WTC11 (cell line): ENCODE measurements at regions not wholly inside any gene's neighbourhood (a gene's known extent, or its start where the extent isn't known, plus 50 kb on each side); places are given as distances from the start of the nearest gene placed in this dataset.

Source experiments
- ATAC-seq: fragments of 200-7000 bp; cut with Tn5 transposase; 2 replicates; pipeline ENCODE4 v1.10.0; 2021; ENCODE audit warnings: mild to moderate bottlenecking, moderate library complexity
- CTCF ChIA-PET: fragments of 300-600 bp; sonication (Branson Sonifier 250); formaldehyde crosslinking; loops from one replicate; lab custom pipeline; 2021; ENCODE audit warnings: antibody characterized with exemption; lab: Charles Lee
- POLR2A ChIA-PET: fragments of 350-600 bp; sonication (Branson Sonifier 250); formaldehyde crosslinking; loops from one replicate; lab custom pipeline; 2021; ENCODE audit warnings: antibody characterized with exemption; lab: Charles Lee
- DNase-seq: peaks from one replicate; pipeline ENCODE4 v3.0.0; 2021; ENCODE audit warnings: low spot score
- H3K27ac Mint-ChIP-seq: 2 replicates; pipeline ENCODE4 v1.8.0; 2021; ENCODE audit warnings: mixed read lengths
- H3K27me3 Mint-ChIP-seq: 2 replicates; pipeline ENCODE4 v1.8.0; 2021; ENCODE audit warnings: low read depth, mild to moderate bottlenecking, moderate library complexity, mixed read lengths
- H3K36me3 Mint-ChIP-seq: 2 replicates; pipeline ENCODE4 v1.8.0; 2021; ENCODE audit warnings: mixed read lengths
- H3K4me1 Mint-ChIP-seq: 2 replicates; pipeline ENCODE4 v1.8.0; 2022; ENCODE audit warnings: mixed read lengths
- H3K4me3 Mint-ChIP-seq: 2 replicates; pipeline ENCODE4 v1.8.0; 2021; ENCODE audit warnings: mild to moderate bottlenecking, moderate library complexity, mixed read lengths
- H3K9me3 Mint-ChIP-seq: 2 replicates; pipeline ENCODE4 v1.8.0; 2021; ENCODE audit warnings: mixed read lengths
- AR ChIP-seq: fragments of 250-450 bp; sonication (Bioruptor Pico); IDR thresholded peaks from 2 replicates; pipeline ENCODE4 v1.9.0; 2021; ENCODE audit warnings: mild to moderate bottlenecking
- CBFB ChIP-seq: sonication (generic); formaldehyde crosslinking; IDR thresholded peaks from 2 replicates; pipeline ENCODE4 v1.8.1; 2022; ENCODE audit warnings: mild to moderate bottlenecking, low read depth, missing genetic modification reagents
- CDX4 ChIP-seq: fragments of 250-450 bp; sonication (Bioruptor Pico); IDR thresholded peaks from 2 replicates; pipeline ENCODE4 v1.9.0; 2021; ENCODE audit warnings: moderate library complexity, mild to moderate bottlenecking, inconsistent platforms, borderline replicate concordance
- FOXK1 ChIP-seq: sonication (generic); formaldehyde crosslinking; IDR thresholded peaks from 2 replicates; pipeline ENCODE4 v1.8.0; 2022; ENCODE audit warnings: mild to moderate bottlenecking, moderate library complexity, missing genetic modification reagents
- FOXP4 ChIP-seq: sonication (generic); formaldehyde crosslinking; IDR thresholded peaks from 2 replicates; pipeline ENCODE4 v1.8.0; 2022; ENCODE audit warnings: mild to moderate bottlenecking, missing genetic modification reagents
- GRHL2 ChIP-seq: fragments of 250-450 bp; sonication (Bioruptor Pico); IDR thresholded peaks from 2 replicates; pipeline ENCODE4 v1.8.0; 2022; ENCODE audit warnings: mild to moderate bottlenecking, moderate library complexity; ENCODE audit not compliant: insufficient replicate concordance, severe bottlenecking
- KAT7 ChIP-seq: sonication (generic); formaldehyde crosslinking; IDR thresholded peaks from 2 replicates; pipeline ENCODE4 v1.8.1; 2023; ENCODE audit warnings: missing genetic modification reagents, mild to moderate bottlenecking, borderline replicate concordance
- MYBL2 ChIP-seq: sonication (generic); formaldehyde crosslinking; IDR thresholded peaks from 2 replicates; pipeline ENCODE4 v1.8.1; 2023; ENCODE audit warnings: mild to moderate bottlenecking, moderate library complexity, missing genetic modification reagents
- SMAD4 ChIP-seq: sonication (generic); formaldehyde crosslinking; IDR thresholded peaks from 2 replicates; pipeline ENCODE4 v1.8.0; 2022; ENCODE audit warnings: mild to moderate bottlenecking, missing genetic modification reagents
- ZNF232 ChIP-seq: sonication (generic); formaldehyde crosslinking; IDR thresholded peaks from 2 replicates; pipeline ENCODE4 v1.8.0; 2022; ENCODE audit warnings: mild to moderate bottlenecking, missing genetic modification reagents
- ZNF317 ChIP-seq: sonication (generic); formaldehyde crosslinking; IDR thresholded peaks from 2 replicates; pipeline ENCODE4 v1.8.1; 2023; ENCODE audit warnings: low read depth, mild to moderate bottlenecking, moderate library complexity, missing genetic modification reagents, borderline replicate concordance
- ZNF396 ChIP-seq: fragments of 250-450 bp; sonication (Bioruptor Pico); IDR thresholded peaks from 2 replicates; pipeline ENCODE4 v1.8.0; 2021; ENCODE audit warnings: mild to moderate bottlenecking, moderate library complexity, borderline replicate concordance
- TF ChIP-seq, protein P1 (sequence below): sonication (generic); formaldehyde crosslinking; IDR thresholded peaks from 2 replicates; pipeline ENCODE4 v1.8.1; 2022; ENCODE audit warnings: low read depth, mild to moderate bottlenecking, moderate library complexity, missing genetic modification reagents, borderline replicate concordance
- TF ChIP-seq, protein P2 (sequence below): sonication (generic); formaldehyde crosslinking; IDR thresholded peaks from 2 replicates; pipeline ENCODE4 v1.8.1; 2023; ENCODE audit warnings: mild to moderate bottlenecking, missing genetic modification reagents, moderate library complexity
- TF ChIP-seq, protein P3 (sequence below): sonication (generic); formaldehyde crosslinking; conservative IDR thresholded peaks from 2 replicates; pipeline ENCODE4 v1.8.1; 2023; ENCODE audit warnings: mild to moderate bottlenecking, low read depth, missing genetic modification reagents, moderate library complexity

DNA sequence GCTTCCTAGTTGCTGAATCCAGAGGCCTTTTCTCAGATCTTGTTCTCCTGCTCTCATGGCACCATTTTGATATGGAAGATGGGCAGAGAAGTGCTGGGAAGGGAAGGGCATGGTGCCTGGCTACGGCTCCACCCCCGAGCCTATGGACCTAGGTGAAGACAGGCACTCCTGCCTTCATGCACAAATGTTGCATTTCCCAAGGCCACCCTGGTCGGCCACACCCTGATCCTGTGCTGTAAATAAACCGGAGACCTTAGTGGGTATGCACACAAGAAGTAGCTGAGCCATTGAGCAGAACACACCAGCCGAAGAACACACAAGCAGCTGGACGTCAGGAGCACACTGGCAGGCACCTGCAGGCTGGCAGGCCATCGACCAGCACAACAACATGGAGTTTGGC lies 261.6 kb downstream of the SHQ1 start (continued):
- TF ChIP-seq AR (CRISPR knock-in tag): no peak
- TF ChIP-seq, all 79 proteins: peak for 0

DNA sequence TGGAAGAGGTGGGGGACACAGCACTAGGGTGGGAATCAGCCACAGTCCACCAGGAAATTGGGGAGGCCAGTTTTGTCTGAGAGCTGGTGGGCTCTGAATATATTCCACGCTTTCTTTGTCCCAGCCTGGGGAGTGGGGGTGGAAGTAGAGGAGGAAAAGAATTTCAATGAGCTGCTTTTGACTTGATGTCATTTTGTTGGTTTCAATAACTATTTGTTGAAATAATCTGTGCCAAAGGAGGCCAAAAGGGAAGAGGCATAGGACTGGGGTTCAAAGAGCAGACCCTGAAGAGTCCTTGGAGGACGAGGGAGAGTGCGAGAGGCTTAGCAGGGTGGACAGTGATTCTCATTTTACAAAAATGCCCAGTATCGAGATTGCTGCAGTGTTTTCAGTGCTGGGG lies 262.3 kb downstream of the SHQ1 start:
- DNase-seq: no peak
- Mint-ChIP-seq H3K9me3 (no peaks in the 10 kb centered on the region), H3K27me3 (peaks cover 18% of the 10 kb centered on the region), H3K4me3 (no peak overlapping the region), H3K27ac (no peak overlapping the region), H3K36me3 (no peaks in the 10 kb centered on the region), H3K4me1 (peaks cover 49% of the 10 kb centered on the region)
- ATAC-seq: no peak
- ChIA-PET POLR2A (no interaction called here), CTCF (no interaction called here)
- no peak for TF ChIP-seq ZNF232 (CRISPR knock-in tag)
- no peak for TF ChIP-seq GRHL2 (CRISPR knock-in tag)
- no peak for TF ChIP-seq FOXP4 (CRISPR knock-in tag)
- TF ChIP-seq SMAD4 (CRISPR knock-in tag): no peak

- H3K27me3 Mint-ChIP-seq: peaks cover 7% of the 10 kb centered on the region
- no peak overlapping the region for H3K27ac Mint-ChIP-seq
- ATAC-seq: no peak
- no peaks in the 10 kb centered on the region for H3K36me3 Mint-ChIP-seq
- POLR2A ChIA-PET: no interaction called here
- no peak overlapping the region for H3K4me3 Mint-ChIP-seq
- no peaks in the 10 kb centered on the region for H3K9me3 Mint-ChIP-seq
- no peak for DNase-seq
- no peak for TF ChIP-seq ZNF317 (CRISPR knock-in tag)
- TF ChIP-seq CDX4 (CRISPR knock-in tag): no peak
- no peak for TF ChIP-seq KAT7 (CRISPR knock-in tag)
- TF ChIP-seq, protein P1, sequence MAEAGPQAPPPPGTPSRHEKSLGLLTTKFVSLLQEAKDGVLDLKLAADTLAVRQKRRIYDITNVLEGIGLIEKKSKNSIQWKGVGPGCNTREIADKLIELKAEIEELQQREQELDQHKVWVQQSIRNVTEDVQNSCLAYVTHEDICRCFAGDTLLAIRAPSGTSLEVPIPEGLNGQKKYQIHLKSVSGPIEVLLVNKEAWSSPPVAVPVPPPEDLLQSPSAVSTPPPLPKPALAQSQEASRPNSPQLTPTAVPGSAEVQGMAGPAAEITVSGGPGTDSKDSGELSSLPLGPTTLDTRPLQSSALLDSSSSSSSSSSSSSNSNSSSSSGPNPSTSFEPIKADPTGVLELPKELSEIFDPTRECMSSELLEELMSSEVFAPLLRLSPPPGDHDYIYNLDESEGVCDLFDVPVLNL (CRISPR knock-in tag): no peak
- TF ChIP-seq ZNF396: no peak
- TF ChIP-seq, protein P2, sequence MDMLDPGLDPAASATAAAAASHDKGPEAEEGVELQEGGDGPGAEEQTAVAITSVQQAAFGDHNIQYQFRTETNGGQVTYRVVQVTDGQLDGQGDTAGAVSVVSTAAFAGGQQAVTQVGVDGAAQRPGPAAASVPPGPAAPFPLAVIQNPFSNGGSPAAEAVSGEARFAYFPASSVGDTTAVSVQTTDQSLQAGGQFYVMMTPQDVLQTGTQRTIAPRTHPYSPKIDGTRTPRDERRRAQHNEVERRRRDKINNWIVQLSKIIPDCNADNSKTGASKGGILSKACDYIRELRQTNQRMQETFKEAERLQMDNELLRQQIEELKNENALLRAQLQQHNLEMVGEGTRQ (CRISPR knock-in tag): no peak
- TF ChIP-seq, protein P3, sequence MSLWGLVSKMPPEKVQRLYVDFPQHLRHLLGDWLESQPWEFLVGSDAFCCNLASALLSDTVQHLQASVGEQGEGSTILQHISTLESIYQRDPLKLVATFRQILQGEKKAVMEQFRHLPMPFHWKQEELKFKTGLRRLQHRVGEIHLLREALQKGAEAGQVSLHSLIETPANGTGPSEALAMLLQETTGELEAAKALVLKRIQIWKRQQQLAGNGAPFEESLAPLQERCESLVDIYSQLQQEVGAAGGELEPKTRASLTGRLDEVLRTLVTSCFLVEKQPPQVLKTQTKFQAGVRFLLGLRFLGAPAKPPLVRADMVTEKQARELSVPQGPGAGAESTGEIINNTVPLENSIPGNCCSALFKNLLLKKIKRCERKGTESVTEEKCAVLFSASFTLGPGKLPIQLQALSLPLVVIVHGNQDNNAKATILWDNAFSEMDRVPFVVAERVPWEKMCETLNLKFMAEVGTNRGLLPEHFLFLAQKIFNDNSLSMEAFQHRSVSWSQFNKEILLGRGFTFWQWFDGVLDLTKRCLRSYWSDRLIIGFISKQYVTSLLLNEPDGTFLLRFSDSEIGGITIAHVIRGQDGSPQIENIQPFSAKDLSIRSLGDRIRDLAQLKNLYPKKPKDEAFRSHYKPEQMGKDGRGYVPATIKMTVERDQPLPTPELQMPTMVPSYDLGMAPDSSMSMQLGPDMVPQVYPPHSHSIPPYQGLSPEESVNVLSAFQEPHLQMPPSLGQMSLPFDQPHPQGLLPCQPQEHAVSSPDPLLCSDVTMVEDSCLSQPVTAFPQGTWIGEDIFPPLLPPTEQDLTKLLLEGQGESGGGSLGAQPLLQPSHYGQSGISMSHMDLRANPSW: no peak
- no peak for TF ChIP-seq CBFB (CRISPR knock-in tag)
- TF ChIP-seq FOXK1 (CRISPR knock-in tag): no peak
- no peak for TF ChIP-seq MYBL2
- peaks cover 47% of the 10 kb centered on the region for H3K4me1 Mint-ChIP-seq
- CTCF ChIA-PET: no interaction called here
Observed at GRCh38 chr3:72584262-72584661, 264.0 kb downstream of the SHQ1 start.
